ENCODE measurements at regions not wholly inside any gene's neighbourhood (a gene's known extent, or its start where the extent isn't known, plus 50 kb on each side); places are given as distances from the start of the nearest gene placed in this dataset.

DNA sequence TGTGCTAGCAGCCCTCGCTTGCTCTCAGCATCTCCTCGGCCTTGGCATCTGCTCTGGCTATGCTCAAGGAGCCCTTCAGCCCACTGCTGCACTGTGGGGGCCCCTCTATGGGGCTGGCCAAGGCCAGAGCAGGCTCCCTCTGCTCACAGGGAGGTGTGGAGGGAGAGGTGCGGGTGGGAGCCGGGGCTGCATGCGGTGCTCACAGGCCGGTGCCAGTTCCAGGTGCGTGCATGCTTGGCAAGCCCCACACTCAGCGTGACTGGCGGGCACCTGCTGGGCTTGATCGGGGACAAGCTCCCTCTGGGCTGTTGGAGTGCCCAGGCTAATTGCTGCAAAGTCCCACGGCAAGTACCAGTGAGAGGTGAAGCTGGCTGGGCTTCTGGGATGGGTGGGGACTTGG is 170.5 kb downstream of the TRIM36 start:
- TF ChIP-seq, protein P1, sequence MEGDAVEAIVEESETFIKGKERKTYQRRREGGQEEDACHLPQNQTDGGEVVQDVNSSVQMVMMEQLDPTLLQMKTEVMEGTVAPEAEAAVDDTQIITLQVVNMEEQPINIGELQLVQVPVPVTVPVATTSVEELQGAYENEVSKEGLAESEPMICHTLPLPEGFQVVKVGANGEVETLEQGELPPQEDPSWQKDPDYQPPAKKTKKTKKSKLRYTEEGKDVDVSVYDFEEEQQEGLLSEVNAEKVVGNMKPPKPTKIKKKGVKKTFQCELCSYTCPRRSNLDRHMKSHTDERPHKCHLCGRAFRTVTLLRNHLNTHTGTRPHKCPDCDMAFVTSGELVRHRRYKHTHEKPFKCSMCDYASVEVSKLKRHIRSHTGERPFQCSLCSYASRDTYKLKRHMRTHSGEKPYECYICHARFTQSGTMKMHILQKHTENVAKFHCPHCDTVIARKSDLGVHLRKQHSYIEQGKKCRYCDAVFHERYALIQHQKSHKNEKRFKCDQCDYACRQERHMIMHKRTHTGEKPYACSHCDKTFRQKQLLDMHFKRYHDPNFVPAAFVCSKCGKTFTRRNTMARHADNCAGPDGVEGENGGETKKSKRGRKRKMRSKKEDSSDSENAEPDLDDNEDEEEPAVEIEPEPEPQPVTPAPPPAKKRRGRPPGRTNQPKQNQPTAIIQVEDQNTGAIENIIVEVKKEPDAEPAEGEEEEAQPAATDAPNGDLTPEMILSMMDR (IDR thresholded peaks at IDR 0.05), result no peak
- TF ChIP-seq POLR2A (IDR thresholded peaks at IDR 0.05), result no peak

Measured in body of pancreas (tissue), 4 donors.